AG04449 (cell line): ENCODE measurements at regions not wholly inside any gene's neighbourhood (a gene's known extent, or its start where the extent isn't known, plus 50 kb on each side); places are given as distances from the start of the nearest gene placed in this dataset.
"Not testable (repeated sequence)": the region's sequence is repeated elsewhere in the genome, so short reads cannot be mapped to it uniquely, and the experiment has no call there.

Experiments used
- CTCF ChIA-PET: fragments of 350-600 bp; formaldehyde crosslinking; extraction: SDS; loops from one replicate; lab custom pipeline; 2021; ENCODE audit warnings: antibody characterized with exemption; lab: Yijun Ruan, JAX
- POLR2A ChIA-PET: fragments of 400-600, 350-600 bp; formaldehyde crosslinking; extraction: SDS; loops from one replicate; lab custom pipeline; 2020; ENCODE audit warnings: antibody characterized with exemption, inconsistent platforms; lab: Yijun Ruan, JAX
- DNase-seq: peaks from one replicate; pipeline ENCODE4 v3.0.0-alpha.2; 2010; ENCODE audit warnings: low read depth, low spot score
- H3K4me3 ChIP-seq: 2 replicates; pipeline ENCODE4 v1.5.1; 2011; ENCODE audit warnings: low read depth, mild to moderate bottlenecking, control low read depth, low read length
- CTCF ChIP-seq: IDR thresholded peaks from one replicate; pipeline ENCODE4 v1.5.1; 2011; ENCODE audit warnings: mild to moderate bottlenecking, moderate library complexity, low read length, control low read depth, inconsistent platforms; ENCODE audit not compliant: insufficient read depth; ENCODE audit errors: missing control alignments

DNA sequence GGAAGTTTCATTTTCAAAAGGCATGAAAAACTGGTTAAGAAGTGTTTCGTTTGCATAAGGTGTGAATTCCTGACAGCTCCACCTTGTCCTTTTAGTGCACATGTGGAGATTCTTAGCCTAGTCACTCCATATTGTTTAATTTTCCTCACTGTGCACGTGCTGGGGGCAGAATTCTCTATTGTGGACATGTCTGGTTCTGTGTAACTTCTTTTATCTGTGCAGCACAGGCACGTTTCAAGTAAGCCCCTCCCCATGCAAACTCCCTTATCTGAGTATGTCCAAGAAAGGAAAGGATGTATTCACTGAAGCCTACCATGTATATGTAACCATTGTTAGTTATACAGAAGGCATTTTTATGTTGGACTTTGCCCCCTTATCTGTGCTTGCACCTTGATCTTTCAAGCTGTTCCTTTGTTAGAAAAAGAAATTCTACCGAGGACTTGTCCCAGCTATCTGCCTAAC, 1346.3 kb downstream of the REEP3 start:
- TF ChIP-seq CTCF = no peak
- ChIA-PET CTCF (no interaction called here), POLR2A (no interaction called here)
- DNase-seq = no peak
- no peak overlapping the region for H3K4me3 ChIP-seq

DNA sequence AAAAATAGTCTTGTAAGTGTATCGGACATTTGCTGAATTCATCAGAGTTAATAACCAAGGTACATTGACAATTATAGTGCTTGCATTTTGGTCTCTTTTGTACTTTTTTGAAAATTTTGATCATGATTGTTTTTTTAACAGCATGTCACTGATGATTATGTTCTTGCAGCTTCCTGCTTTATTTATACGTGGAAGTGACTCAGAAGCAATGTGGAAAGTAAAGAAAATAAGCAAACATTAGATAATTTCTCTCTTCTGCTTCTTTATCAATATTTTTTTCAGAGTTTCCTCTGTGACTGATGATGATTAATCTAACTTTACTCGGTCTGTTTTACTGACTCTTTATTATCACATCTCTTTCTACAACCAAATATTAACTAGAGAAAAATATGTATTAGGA, 1351.9 kb downstream of the REEP3 start:
- no peak for DNase-seq
- CTCF ChIA-PET = no interaction called here
- TF ChIP-seq CTCF = no peak
- no peak overlapping the region for H3K4me3 ChIP-seq
- POLR2A ChIA-PET = no interaction called here

DNA sequence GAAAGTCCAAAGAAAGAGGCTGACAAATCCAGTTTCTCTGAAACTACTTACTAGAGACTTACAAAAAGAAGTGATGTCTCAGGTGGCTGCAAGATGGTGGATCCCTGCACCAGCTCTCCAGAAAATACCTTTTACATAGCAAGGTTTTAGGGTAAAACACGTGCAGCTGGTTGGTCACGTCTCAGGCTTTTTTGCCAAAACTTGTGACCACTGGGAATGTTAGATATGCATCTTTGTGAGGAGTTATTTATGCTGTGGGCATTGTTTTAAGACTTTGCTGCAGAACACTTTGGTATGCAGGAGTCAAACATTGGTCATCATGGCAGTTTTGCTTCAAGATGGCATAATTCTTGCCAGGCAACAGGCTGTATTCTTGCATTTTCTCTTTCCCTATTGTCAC, 1352.8 kb downstream of the REEP3 start:
- no peak for TF ChIP-seq CTCF
- H3K4me3 ChIP-seq = no peak overlapping the region
- ChIA-PET POLR2A (no interaction called here), CTCF (no interaction called here)
- no peak for DNase-seq

GRCh38 chr10:64880546-64880945, 1359.3 kb downstream of the REEP3 start:
- POLR2A ChIA-PET = no interaction called here
- CTCF ChIA-PET = no interaction called here
- no peak for TF ChIP-seq CTCF
- DNase-seq = no peak
- H3K4me3 ChIP-seq = no peak overlapping the region

GRCh38 chr10:64881257-64881656, 1360.1 kb downstream of the REEP3 start:
- no peak for DNase-seq
- ChIA-PET CTCF (no interaction called here), POLR2A (no interaction called here)
- TF ChIP-seq CTCF = no peak
- no peak overlapping the region for H3K4me3 ChIP-seq

GRCh38 chr10:64896582-64896981, 1375.4 kb downstream of the REEP3 start:
- no peak for DNase-seq
- ChIA-PET POLR2A (no interaction called here), CTCF (no interaction called here)
- H3K4me3 ChIP-seq = no peak overlapping the region
- no peak for TF ChIP-seq CTCF

- CTCF ChIA-PET, H3K4me3 ChIP-seq, DNase-seq, POLR2A ChIA-PET: not testable (repeated sequence)
Measured at GRCh38 chr10:64906311-64906710, 1385.1 kb downstream of the REEP3 start.

GRCh38 chr10:64924306-64924705, 1403.1 kb downstream of the REEP3 start:
- CTCF ChIA-PET, POLR2A ChIA-PET, H3K4me3 ChIP-seq, DNase-seq: not testable (repeated sequence)
